IMR-90 (cell line): ENCODE measurements at regions not wholly inside any gene's neighbourhood (a gene's known extent, or its start where the extent isn't known, plus 50 kb on each side); places are given as distances from the start of the nearest gene placed in this dataset.
"Not testable (repeated sequence)": the region's sequence is repeated elsewhere in the genome, so short reads cannot be mapped to it uniquely, and the experiment has no call there.

Experiments
- ATAC-seq: fragments of 200-7000 bp; cut with Tn5 transposase; 2 replicates; pipeline ENCODE4 v1.9.1; 2020; ENCODE audit warnings: low read depth, mild to moderate bottlenecking, moderate library complexity
- BruUV-seq: library from RNA; stranded (reverse); fragments of 400-500 nt; replicated peaks from 2 replicates; lab custom pipeline; 2021; lab: Mats Ljungman, UMichigan
- CTCF ChIA-PET: fragments of 300-600 bp; formaldehyde crosslinking; extraction: SDS; loops from one replicate; lab custom pipeline; 2021; ENCODE audit warnings: antibody characterized with exemption; lab: Yijun Ruan, JAX
- POLR2A ChIA-PET: fragments of 300-600 bp; sonication (Branson Sonifier 250); formaldehyde crosslinking; loops from one replicate; lab custom pipeline; 2022; ENCODE audit warnings: antibody characterized with exemption; ENCODE audit not compliant: unreplicated experiment; lab: Charles Lee
- DNase-seq: peaks from one replicate; pipeline ENCODE4 v3.0.0; 2013
- H2AFZ ChIP-seq: replicated peaks from 2 replicates; pipeline ENCODE3; 2013; ENCODE audit warnings: low read length, mild to moderate bottlenecking; ENCODE audit not compliant: poor library complexity
- H2AK5ac ChIP-seq: 2 replicates; pipeline ENCODE4 v1.6.1; 2013; ENCODE audit warnings: low read depth, low read length, inconsistent platforms
- H2AK9ac ChIP-seq: replicated peaks from 2 replicates; pipeline ENCODE3; 2013; ENCODE audit warnings: mild to moderate bottlenecking, low read depth, low read length, moderate library complexity; ENCODE audit not compliant: poor library complexity
- H2BK120ac ChIP-seq: 2 replicates; pipeline ENCODE4 v1.6.1; 2013; ENCODE audit warnings: low read depth, low read length, inconsistent platforms
- H2BK15ac ChIP-seq: 3 replicates; pipeline ENCODE4 v1.6.1; 2013; ENCODE audit warnings: low read depth, low read length, inconsistent platforms
- H2BK20ac ChIP-seq: 2 replicates; pipeline ENCODE4 v1.6.1; 2013; ENCODE audit warnings: low read depth, mild to moderate bottlenecking, inconsistent platforms, low read length, moderate library complexity
- H2BK5ac ChIP-seq: 2 replicates; pipeline ENCODE4 v1.6.1; 2013; ENCODE audit warnings: mild to moderate bottlenecking, low read depth, low read length, inconsistent platforms; ENCODE audit not compliant: poor library complexity, severe bottlenecking
- H3K14ac ChIP-seq: replicated peaks from 2 replicates; pipeline ENCODE4 v1.6.1; 2013; ENCODE audit warnings: low read depth, low read length, inconsistent platforms
- H3K18ac ChIP-seq: 2 replicates; pipeline ENCODE4 v1.6.1; 2013; ENCODE audit warnings: low read depth, low read length, control low read depth
- H3K23ac ChIP-seq: 2 replicates; pipeline ENCODE4 v1.6.1; 2013; ENCODE audit warnings: low read depth, low read length, inconsistent platforms
- H3K27ac ChIP-seq: 2 replicates; pipeline ENCODE4 v1.5.1; 2013; ENCODE audit warnings: mild to moderate bottlenecking, control low read depth, low read length; ENCODE audit not compliant: insufficient read depth
- H3K27me3 ChIP-seq: 2 replicates; pipeline ENCODE4 v1.6.1; 2013; ENCODE audit warnings: low read length; ENCODE audit not compliant: control insufficient read depth, insufficient read depth
- H3K36me3 ChIP-seq: 2 replicates; pipeline ENCODE4 v1.6.1; 2013; ENCODE audit warnings: low read length, mixed read lengths; ENCODE audit not compliant: control insufficient read depth, insufficient read depth
- H3K4ac ChIP-seq: 2 replicates; pipeline ENCODE4 v1.6.1; 2013; ENCODE audit warnings: low read depth, low read length, inconsistent platforms
- H3K4me1 ChIP-seq: 2 replicates; pipeline ENCODE4 v1.6.1; 2013; ENCODE audit warnings: low read length, mixed read lengths; ENCODE audit not compliant: control insufficient read depth, insufficient read depth
- H3K4me2 ChIP-seq: 2 replicates; pipeline ENCODE4 v1.6.1; 2013; ENCODE audit warnings: low read depth, mild to moderate bottlenecking, control low read depth, low read length, moderate library complexity
- H3K4me3 ChIP-seq: 2 replicates; pipeline ENCODE4 v1.5.1; 2013; ENCODE audit warnings: low read depth, mild to moderate bottlenecking, control low read depth, low read length, moderate library complexity; ENCODE audit not compliant: insufficient read depth
- H3K56ac ChIP-seq: 2 replicates; pipeline ENCODE4 v1.6.1; 2013; ENCODE audit warnings: low read length, inconsistent platforms; ENCODE audit not compliant: insufficient read depth; ENCODE audit errors: extremely low read depth
- H3K79me1 ChIP-seq, 2 experiments: 2 replicates each; pipeline ENCODE4 v1.6.1; 2013; ENCODE audit warnings: low read length in 2 of 2, inconsistent platforms in 1 of 2, low read depth in 1 of 2
- H3K9ac ChIP-seq: 2 replicates; pipeline ENCODE4 v1.6.1; 2013; ENCODE audit warnings: low read depth, low read length, control low read depth
- H3K9me1 ChIP-seq: 2 replicates; pipeline ENCODE4 v1.6.1; 2013; ENCODE audit warnings: low read length, inconsistent platforms; ENCODE audit not compliant: insufficient read depth
- H3K9me3 ChIP-seq: 2 replicates; pipeline ENCODE4 v1.6.1; 2013; ENCODE audit warnings: low read length; ENCODE audit not compliant: control insufficient read depth, insufficient read depth
- H4K20me1 ChIP-seq: 2 replicates; pipeline ENCODE4 v1.6.1; 2013; ENCODE audit warnings: low read length, inconsistent platforms; ENCODE audit not compliant: insufficient read depth
- H4K5ac ChIP-seq: 2 replicates; pipeline ENCODE4 v1.6.1; 2013; ENCODE audit warnings: mild to moderate bottlenecking, low read depth, low read length, control low read depth
- H4K8ac ChIP-seq, 2 experiments: 2 replicates each; pipeline ENCODE4 v1.6.1; 2013; ENCODE audit warnings: low read depth in 2 of 2, low read length in 2 of 2, control low read depth in 1 of 2, inconsistent platforms in 1 of 2
- H4K91ac ChIP-seq: 2 replicates; pipeline ENCODE4 v1.6.1; 2013; ENCODE audit warnings: low read depth, low read length, inconsistent platforms; ENCODE audit not compliant: insufficient read depth
- WGBS, 2 experiments: methylation state at CpG; one replicate each; pipeline versions ENCODE4 v1.1.5 to v1.1.7; 2013; ENCODE audit warnings: missing lambda C conversion rate in 2 of 2; ENCODE audit not compliant: insufficient read length in 1 of 2; ENCODE audit errors: extremely low coverage in 2 of 2; 5-methylcytosine and 5-hydroxymethylcytosine counted together
- dilution Hi-C: fragments of 300-500 bp; cut with HindIII; formaldehyde crosslinking; loops from one replicate; pipeline ENCODE4 v1.14.3; 2018; ENCODE audit warnings: low sequenced_read_pairs; ENCODE audit not compliant: unreplicated experiment
- in situ Hi-C: fragments of 300-500 bp; cut with MboI; formaldehyde crosslinking; loops from 3 replicates; pipeline ENCODE4 v1.14.3; 2019; ENCODE audit warnings: low sequenced_read_pairs, inconsistent platforms, mixed read lengths
- intact Hi-C: fragments of 100-400 bp; cut with micrococcal nuclease; formaldehyde crosslinking; loops from 2 replicates; pipeline ENCODE4 v1.10.0; 2022

DNA sequence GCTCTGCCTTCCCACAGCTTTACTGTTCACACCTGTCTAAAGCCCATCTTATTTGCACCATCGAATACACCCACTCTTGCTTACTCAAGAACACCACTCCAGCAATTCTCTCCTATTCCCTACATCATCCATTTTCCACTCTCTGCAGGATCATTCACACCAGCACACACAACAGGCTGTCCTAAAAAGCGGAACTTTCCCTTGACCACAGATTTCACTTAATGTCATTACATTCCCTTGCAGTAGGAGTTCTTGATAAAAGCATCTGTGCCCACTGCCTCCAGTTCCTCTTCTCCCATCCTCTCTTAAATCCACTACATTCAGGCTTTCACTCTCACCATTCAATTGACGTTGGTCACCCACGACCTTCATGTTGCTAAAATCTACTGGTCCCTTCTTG is 103.0 kb upstream of the PABPC3 start:
- H3K27ac ChIP-seq, H3K9me3 ChIP-seq, H3K4ac ChIP-seq, H3K9me1 ChIP-seq, H3K4me1 ChIP-seq, H2BK120ac ChIP-seq, H2AK5ac ChIP-seq, H3K18ac ChIP-seq, H4K8ac ChIP-seq, POLR2A ChIA-PET, H2AK9ac ChIP-seq, in situ Hi-C loops, H2AFZ ChIP-seq, H3K9ac ChIP-seq, H2BK20ac ChIP-seq, H2BK15ac ChIP-seq, CTCF ChIA-PET, H3K56ac ChIP-seq, H3K14ac ChIP-seq, DNase-seq, H4K20me1 ChIP-seq, H4K5ac ChIP-seq, H3K79me1 ChIP-seq, ATAC-seq, H3K36me3 ChIP-seq, H2BK5ac ChIP-seq, dilution Hi-C loops, H3K23ac ChIP-seq, intact Hi-C loops, H4K91ac ChIP-seq, BruUV-seq, H3K4me3 ChIP-seq, H3K4me2 ChIP-seq: not testable (repeated sequence)
- WGBS, 2 experiments = 27% methylated on average over 3 of the region's 4 CpGs; no CpG with 5 or more reads in 1 of the 2 experiments
- peaks cover 15% of the 10 kb centered on the region for H3K27me3 ChIP-seq
